Sigmoid colon (tissue), 3 donors: ENCODE measurements at regions not wholly inside any gene's neighbourhood (a gene's known extent, or its start where the extent isn't known, plus 50 kb on each side); places are given as distances from the start of the nearest gene placed in this dataset.

ENCODE experiments used
- POLR2A ChIP-seq, 2 donors: fragments of 450-650 bp; IDR thresholded peaks; one replicate each; pipeline ENCODE4 v1.6.1; 2016; ENCODE audit warnings: antibody characterized with exemption in 2 of 2, mild to moderate bottlenecking in 2 of 2, moderate library complexity in 2 of 2
- TF ChIP-seq, protein P1 (sequence below), 4 experiments: fragments of 450-650 bp in 3 of 4; fragments of 200-600 bp in 1 of 4; IDR thresholded peaks; one replicate each; pipeline ENCODE4 v1.5.1; 2016 to 2019; ENCODE audit warnings: antibody characterized with exemption in 4 of 4, mild to moderate bottlenecking in 3 of 4, moderate library complexity in 2 of 4

GRCh38 chr17:79509490-79509889 is 101.4 kb downstream of the RBFOX3 start:
- TF ChIP-seq, protein P1, sequence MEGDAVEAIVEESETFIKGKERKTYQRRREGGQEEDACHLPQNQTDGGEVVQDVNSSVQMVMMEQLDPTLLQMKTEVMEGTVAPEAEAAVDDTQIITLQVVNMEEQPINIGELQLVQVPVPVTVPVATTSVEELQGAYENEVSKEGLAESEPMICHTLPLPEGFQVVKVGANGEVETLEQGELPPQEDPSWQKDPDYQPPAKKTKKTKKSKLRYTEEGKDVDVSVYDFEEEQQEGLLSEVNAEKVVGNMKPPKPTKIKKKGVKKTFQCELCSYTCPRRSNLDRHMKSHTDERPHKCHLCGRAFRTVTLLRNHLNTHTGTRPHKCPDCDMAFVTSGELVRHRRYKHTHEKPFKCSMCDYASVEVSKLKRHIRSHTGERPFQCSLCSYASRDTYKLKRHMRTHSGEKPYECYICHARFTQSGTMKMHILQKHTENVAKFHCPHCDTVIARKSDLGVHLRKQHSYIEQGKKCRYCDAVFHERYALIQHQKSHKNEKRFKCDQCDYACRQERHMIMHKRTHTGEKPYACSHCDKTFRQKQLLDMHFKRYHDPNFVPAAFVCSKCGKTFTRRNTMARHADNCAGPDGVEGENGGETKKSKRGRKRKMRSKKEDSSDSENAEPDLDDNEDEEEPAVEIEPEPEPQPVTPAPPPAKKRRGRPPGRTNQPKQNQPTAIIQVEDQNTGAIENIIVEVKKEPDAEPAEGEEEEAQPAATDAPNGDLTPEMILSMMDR (IDR thresholded peaks at IDR 0.05): no peak
- TF ChIP-seq POLR2A (IDR thresholded peaks at IDR 0.05): no peak
